ENCODE measurements at regions not wholly inside any gene's neighbourhood (a gene's known extent, or its start where the extent isn't known, plus 50 kb on each side); places are given as distances from the start of the nearest gene placed in this dataset.
A peak's percentile ranks its signal among the peaks of the same experiment; 100 is the strongest.
"Not testable (repeated sequence)": the region's sequence is repeated elsewhere in the genome, so short reads cannot be mapped to it uniquely, and the experiment has no call there.

DNA sequence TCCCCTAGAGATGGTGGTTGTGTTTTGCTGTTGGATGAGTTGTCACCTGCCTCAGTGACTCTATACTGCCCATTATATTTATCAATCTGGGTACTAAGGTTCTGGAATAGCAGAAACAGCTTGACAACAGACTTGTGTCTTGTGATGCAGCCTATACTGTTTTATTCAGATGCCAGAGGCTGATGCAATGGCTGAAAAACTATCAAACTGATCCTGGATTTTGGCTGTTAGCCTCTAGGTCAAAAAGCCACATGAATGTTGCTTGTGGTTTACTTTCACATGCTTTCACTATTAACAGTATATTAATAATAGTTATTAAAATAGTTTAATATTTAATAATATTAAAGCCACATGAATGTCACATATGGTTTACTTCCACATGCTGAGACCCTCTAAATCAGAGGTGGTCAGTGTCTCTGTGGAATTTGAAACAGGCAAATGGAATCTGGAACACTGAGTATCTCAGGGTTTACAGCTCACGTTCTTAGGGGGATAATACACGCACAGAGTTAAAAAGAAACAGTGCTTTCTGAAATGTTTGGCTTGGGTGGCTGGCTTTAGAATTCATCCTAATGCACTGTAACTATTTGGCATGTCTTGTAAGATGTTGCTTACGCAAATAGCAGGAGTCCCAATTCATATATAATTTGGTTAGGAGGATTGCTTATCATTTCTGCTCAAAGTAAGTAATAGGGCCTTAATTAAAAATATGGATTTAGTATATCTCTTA lies 82.5 kb upstream of the LCORL start:
- DNase-seq (ENCODE audit: insufficient read length, low spot score) (no peak), FAIRE-seq (no peak)
- TF ChIP-seq POLR2A (IDR thresholded peaks at IDR 0.05; ENCODE audit: low read depth, low read length): no peak

DNA sequence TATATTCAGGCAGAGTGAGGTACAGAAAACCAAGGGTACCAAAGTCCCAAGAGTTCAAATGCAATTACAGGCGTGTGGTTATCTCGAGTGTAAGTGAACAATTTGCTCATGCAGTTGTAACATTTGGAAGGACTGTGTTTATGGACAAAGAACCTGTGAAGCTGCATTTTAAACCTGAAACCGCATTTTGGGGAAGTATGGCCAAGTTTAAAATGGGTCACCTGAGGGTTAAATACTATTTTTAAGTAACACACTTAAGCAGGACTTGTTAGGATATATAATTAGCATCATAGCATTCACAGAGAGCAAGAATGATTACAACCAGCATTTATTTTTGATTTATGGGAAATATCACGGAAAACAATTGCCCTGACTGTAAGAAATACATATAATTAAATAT lies 79.1 kb upstream of the LCORL start:
- DNase-seq (ENCODE audit: insufficient read length, low spot score) (no peak), FAIRE-seq (no peak)
- no peak for TF ChIP-seq POLR2A (IDR thresholded peaks at IDR 0.05; ENCODE audit: low read depth, low read length)

DNA sequence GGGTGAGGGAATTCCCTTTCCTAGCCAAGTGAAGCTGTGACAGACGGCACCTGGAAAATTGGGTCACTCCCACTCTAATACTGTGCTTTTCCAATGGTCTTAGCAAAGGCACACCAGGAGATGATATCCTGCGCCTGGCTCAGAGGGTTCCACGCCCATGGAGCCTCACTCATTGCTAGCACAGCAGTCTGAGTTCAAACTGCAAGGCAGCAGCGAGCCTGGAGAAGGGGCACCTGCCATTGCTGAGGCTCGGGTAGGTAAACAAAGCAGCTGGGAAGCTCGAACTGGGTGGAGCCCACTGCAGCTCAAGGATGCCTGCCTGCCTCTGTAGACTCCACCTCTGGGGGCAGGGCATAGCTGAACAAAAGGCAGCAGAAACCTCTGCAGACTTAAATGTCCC lies 68.9 kb upstream of the LCORL start:
- not testable (repeated sequence) for DNase-seq (ENCODE audit: insufficient read length, low spot score); FAIRE-seq

DNA sequence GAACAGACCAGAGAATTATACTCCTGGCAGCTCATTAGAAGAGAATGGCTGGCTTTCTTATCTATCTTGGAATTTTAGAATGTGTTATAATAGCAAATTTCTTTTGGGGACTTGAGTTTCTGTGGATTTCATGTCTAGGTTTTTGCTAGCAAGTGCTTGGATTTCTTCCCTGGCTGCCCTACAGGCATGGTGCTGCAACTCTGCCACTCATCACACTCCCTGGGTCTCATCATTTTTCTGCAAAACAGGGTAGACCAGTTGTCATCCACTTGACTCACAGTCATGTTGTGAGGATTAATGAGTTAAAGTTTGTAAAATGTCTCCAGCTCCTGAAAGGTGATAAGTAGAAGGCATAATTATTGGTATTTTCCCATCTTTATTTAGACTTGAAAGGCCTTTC lies 60.7 kb upstream of the LCORL start:
- no peak for FAIRE-seq
- DNase-seq (ENCODE audit: insufficient read length, low spot score): no peak
- TF ChIP-seq POLR2A (IDR thresholded peaks at IDR 0.05; ENCODE audit: low read depth, low read length): no peak

DNA sequence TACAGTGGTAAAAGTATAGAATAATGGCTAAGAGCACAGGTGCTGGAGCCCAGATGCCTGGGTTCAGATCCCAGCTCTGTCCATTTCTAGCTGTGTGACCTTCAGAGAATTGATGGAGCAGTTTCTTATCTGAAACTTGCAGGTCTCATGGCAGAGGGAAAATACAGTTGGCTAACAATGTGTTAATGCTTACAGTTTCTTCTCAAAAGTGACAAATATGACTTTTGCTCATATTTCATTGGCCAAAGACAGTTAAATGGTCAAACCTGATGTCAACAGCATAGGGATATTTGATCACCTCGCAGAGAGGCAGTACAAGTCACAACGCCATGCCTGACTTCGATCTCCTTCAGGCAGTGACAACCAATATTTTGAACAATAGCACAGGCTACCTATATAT lies 60.2 kb upstream of the LCORL start:
- FAIRE-seq (no peak), DNase-seq (ENCODE audit: insufficient read length, low spot score) (no peak)
- no peak for TF ChIP-seq POLR2A (IDR thresholded peaks at IDR 0.05; ENCODE audit: low read depth, low read length)

DNA sequence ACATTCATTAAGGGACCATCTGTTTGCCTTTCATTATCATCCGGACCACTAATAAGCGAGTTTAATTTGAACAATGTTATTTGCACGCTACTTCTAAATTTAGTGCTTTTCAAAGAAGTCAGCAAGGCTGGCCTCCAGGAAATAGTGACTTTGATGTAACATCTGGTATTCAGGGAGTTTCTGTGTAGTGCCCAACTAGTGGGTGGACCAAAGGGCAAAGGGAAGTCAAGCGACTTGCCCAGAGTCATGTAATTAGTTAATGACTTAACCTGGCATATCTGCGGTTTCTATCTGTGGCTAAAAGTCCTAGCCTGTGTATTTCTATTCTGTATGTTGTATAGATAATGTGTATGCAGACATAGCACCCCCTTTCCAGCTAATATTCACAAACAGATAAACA lies 56.3 kb upstream of the LCORL start:
- TF ChIP-seq POLR2A (IDR thresholded peaks at IDR 0.05; ENCODE audit: low read depth, low read length): no peak
- no peak for FAIRE-seq
- DNase-seq (ENCODE audit: insufficient read length, low spot score): no peak

DNA sequence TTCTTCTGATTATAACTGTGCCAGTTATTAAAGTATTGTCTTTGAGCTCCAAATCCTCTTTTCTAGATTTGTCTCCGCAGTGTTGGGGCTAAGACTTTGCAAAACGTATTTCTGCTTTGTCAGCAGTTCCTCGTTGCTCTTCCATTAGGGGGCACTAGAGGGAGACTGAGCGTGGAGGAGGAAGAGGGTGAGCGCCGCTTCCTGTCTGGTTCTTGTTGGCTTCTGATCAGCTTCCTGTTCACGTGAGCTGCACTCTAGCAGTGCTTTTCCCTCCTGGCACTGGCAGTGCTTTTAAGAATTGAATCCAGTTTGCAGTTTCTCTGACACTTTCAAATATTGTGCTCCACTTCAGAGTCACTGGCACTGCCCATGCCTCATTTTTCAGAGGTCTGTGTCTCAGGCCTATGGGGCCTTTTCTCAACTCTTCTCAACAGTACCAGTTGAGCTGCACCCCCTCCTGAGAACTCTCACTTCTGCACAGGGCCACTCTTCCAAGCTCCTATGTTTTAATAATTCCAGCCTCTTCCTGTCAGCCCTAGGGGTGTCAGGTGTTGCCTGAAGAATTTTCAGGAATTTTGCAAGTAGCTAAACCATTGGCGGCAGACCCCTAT lies 54.4 kb upstream of the LCORL start:
- DNase-seq (ENCODE audit: insufficient read length, low spot score): peak; percentile 12
- FAIRE-seq: no peak
- no peak for TF ChIP-seq POLR2A (IDR thresholded peaks at IDR 0.05; ENCODE audit: low read depth, low read length)

DNA sequence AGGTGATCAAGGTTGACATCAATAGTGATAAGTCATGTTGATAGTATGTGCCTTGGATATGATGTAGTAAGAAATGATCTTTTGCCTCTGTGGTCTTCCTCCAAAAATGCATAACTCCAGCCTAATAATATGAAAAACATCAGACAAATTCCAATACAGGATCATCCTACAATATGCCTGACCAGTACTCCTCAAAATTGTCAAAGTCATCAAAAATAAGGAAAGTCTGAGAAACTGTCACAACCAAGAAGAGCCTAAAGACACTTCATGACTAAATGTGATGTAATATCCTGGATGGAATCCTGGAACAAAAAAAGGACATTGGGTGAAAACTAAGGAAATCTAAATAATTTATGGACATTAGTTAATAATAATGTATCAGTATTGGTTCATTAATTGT lies 50.3 kb upstream of the LCORL start:
- DNase-seq (ENCODE audit: insufficient read length, low spot score) (no peak), FAIRE-seq (no peak)
- no peak for TF ChIP-seq POLR2A (IDR thresholded peaks at IDR 0.05; ENCODE audit: low read depth, low read length)

Measured in H54 (cell line).